ENCODE measurements at regions not wholly inside any gene's neighbourhood (a gene's known extent, or its start where the extent isn't known, plus 50 kb on each side); places are given as distances from the start of the nearest gene placed in this dataset.

- no peak overlapping the region for H3K9ac ChIP-seq (replicated peaks; ENCODE audit: extremely low read depth, insufficient read depth, low read length)
- no peaks in the 10 kb centered on the region for H3K36me3 ChIP-seq (ENCODE audit: control insufficient read depth in 2 of 2, extremely low read depth in 1 of 2, insufficient read depth in 2 of 2, low read length in 2 of 2)
- intact Hi-C loops (cut with micrococcal nuclease) (no loop called here), dilution Hi-C loops (cut with MboI; ENCODE audit: extremely low pct_ligation_motif_present, low sequenced_read_pairs) (no loop called here)
- H3K9me1 ChIP-seq (replicated peaks; ENCODE audit: control insufficient read depth, extremely low read depth, insufficient read depth, low read length): no peaks in the 10 kb centered on the region
- DNase-seq (ENCODE audit: low read depth, low spot score): no peak
- no peak overlapping the region for H3K4me3 ChIP-seq (replicated peaks in 1 of 3; ENCODE audit: insufficient read depth in 1 of 3, low read depth in 1 of 3, low read length in 3 of 3)
- POLR2A ChIA-PET: no interaction called here
- no peak overlapping the region for H3K27ac ChIP-seq (ENCODE audit: insufficient read depth, low read depth, low read length)
- no TSS peak for BruUV-seq (replicated peaks)
- no peak overlapping the region for H3K4me2 ChIP-seq (ENCODE audit: insufficient read depth, low read length)
- H3K9me3 ChIP-seq (replicated peaks; ENCODE audit: control insufficient read depth, insufficient read depth, low read length): no peaks in the 10 kb centered on the region
- H3K4me1 ChIP-seq (ENCODE audit: control insufficient read depth, extremely low read depth, insufficient read depth, low read length): no peaks in the 10 kb centered on the region
- TF ChIP-seq MAX (IDR thresholded peaks at IDR 0.05; ENCODE audit: insufficient read depth, insufficient read length): no peak
- no peaks in the 10 kb centered on the region for H4K20me1 ChIP-seq (replicated peaks; ENCODE audit: control insufficient read depth, extremely low read depth, insufficient read depth, low read length)
- no peak overlapping the region for H2AFZ ChIP-seq (ENCODE audit: low read depth, low read length)
- CTCF ChIA-PET: interaction anchor here (0.8 to 1.1 kb wide), 3 partner anchors 9 to 13 kb away, joined by 3 read pairs; no protein-coding TSS in a partner anchor
- no peaks in the 10 kb centered on the region for H3K79me2 ChIP-seq (ENCODE audit: control insufficient read depth, insufficient read depth, low read length)
- H3K27me3 ChIP-seq (ENCODE audit: control insufficient read depth in 2 of 2, insufficient read depth in 2 of 2, low read length in 2 of 2): no peaks in the 10 kb centered on the region
- FAIRE-seq: no peak
Measured at GRCh38 chr1:185593271-185593670, 140.9 kb upstream of the HMCN1 start.

GRCh38 chr1:185585770-185586169 is 148.4 kb upstream of the HMCN1 start:
- DNase-seq (ENCODE audit: low read depth, low spot score) (no peak), FAIRE-seq (no peak)
- Histone ChIP-seq H3K9me3 (replicated peaks; ENCODE audit: control insufficient read depth, insufficient read depth, low read length) (no peaks in the 10 kb centered on the region), H3K9ac (replicated peaks; ENCODE audit: extremely low read depth, insufficient read depth, low read length) (no peak overlapping the region), H3K9me1 (replicated peaks; ENCODE audit: control insufficient read depth, extremely low read depth, insufficient read depth, low read length) (no peaks in the 10 kb centered on the region), H3K4me1 (ENCODE audit: control insufficient read depth, extremely low read depth, insufficient read depth, low read length) (no peaks in the 10 kb centered on the region), H3K27me3 (ENCODE audit: control insufficient read depth in 2 of 2, insufficient read depth in 2 of 2, low read length in 2 of 2) (peaks cover 0 to 1% of the 10 kb centered on the region in 2 experiments), H3K4me3 (replicated peaks in 1 of 3; ENCODE audit: insufficient read depth in 1 of 3, low read depth in 1 of 3, low read length in 3 of 3) (no peak overlapping the region), H3K79me2 (ENCODE audit: control insufficient read depth, insufficient read depth, low read length) (no peaks in the 10 kb centered on the region), H3K36me3 (ENCODE audit: control insufficient read depth in 2 of 2, extremely low read depth in 1 of 2, insufficient read depth in 2 of 2, low read length in 2 of 2) (no peaks in the 10 kb centered on the region), H4K20me1 (replicated peaks; ENCODE audit: control insufficient read depth, extremely low read depth, insufficient read depth, low read length) (no peaks in the 10 kb centered on the region), H2AFZ (ENCODE audit: low read depth, low read length) (no peak overlapping the region), H3K27ac (ENCODE audit: insufficient read depth, low read depth, low read length) (no peak overlapping the region), H3K4me2 (ENCODE audit: insufficient read depth, low read length) (no peak overlapping the region)
- intact Hi-C loops (cut with micrococcal nuclease): no loop called here
- dilution Hi-C loops (cut with MboI; ENCODE audit: extremely low pct_ligation_motif_present, low sequenced_read_pairs): no loop called here
- ChIA-PET POLR2A (no interaction called here), CTCF (interaction anchor here (1.1 to 2.0 kb wide), 3 partner anchors 10 to 200 kb away, joined by 4 to 10 read pairs (median 6); no protein-coding TSS in a partner anchor)
- TF ChIP-seq POLR2A (IDR thresholded peaks at IDR 0.05; ENCODE audit: low read depth, low read length): no peak
- TF ChIP-seq CTCF (IDR thresholded peaks at IDR 0.05; ENCODE audit: extremely low read depth in 1 of 2, insufficient read depth in 1 of 2, low read depth in 1 of 2, low read length in 2 of 2): no peak
- no peak for TF ChIP-seq POLR2AphosphoS5 (IDR thresholded peaks at IDR 0.05; ENCODE audit: insufficient read depth, low read depth, low read length)
- TF ChIP-seq GATA2 (IDR thresholded peaks at IDR 0.05; ENCODE audit: insufficient read depth, insufficient read length, low read depth, low read length): no peak
- TF ChIP-seq EZH2 (IDR thresholded peaks at IDR 0.05; ENCODE audit: borderline replicate concordance, low read depth, low read length, severe bottlenecking): no peak
- no peak for TF ChIP-seq MAX (IDR thresholded peaks at IDR 0.05; ENCODE audit: insufficient read depth, insufficient read length)
- no peak for TF ChIP-seq FOS (IDR thresholded peaks at IDR 0.05; ENCODE audit: borderline replicate concordance, insufficient read depth, low read length)
- TF ChIP-seq JUN (IDR thresholded peaks at IDR 0.05; ENCODE audit: borderline replicate concordance, insufficient read depth, insufficient read length, low read depth): no peak
- no peak for TF ChIP-seq MYC (IDR thresholded peaks at IDR 0.05; ENCODE audit: low read depth, low read length)
- BruUV-seq (replicated peaks): no TSS peak

Measured in endothelial cell of umbilical vein (primary cell).